SJSA1 (cell line): ENCODE measurements at regions not wholly inside any gene's neighbourhood (a gene's known extent, or its start where the extent isn't known, plus 50 kb on each side); places are given as distances from the start of the nearest gene placed in this dataset.

Experiments
- DNase-seq, 2 experiments: peaks; one replicate each; pipeline ENCODE4 v3.0.0-alpha.2; 2015 to 2020; ENCODE audit warnings: low spot score in 2 of 2, low read depth in 1 of 2
- H3K27ac ChIP-seq: fragments of 250-450 bp; sonication (Bioruptor Pico); 2 replicates; pipeline ENCODE4 v1.5.1; 2020; ENCODE audit warnings: mild to moderate bottlenecking, moderate library complexity
- H3K27me3 ChIP-seq: fragments of 250-450 bp; sonication (Bioruptor Pico); replicated peaks from 2 replicates; pipeline ENCODE4 v1.5.1; 2020; ENCODE audit warnings: mild to moderate bottlenecking, moderate library complexity
- H3K36me3 ChIP-seq: fragments of 250-450 bp; sonication (Bioruptor Pico); 2 replicates; pipeline ENCODE4 v1.5.1; 2020; ENCODE audit warnings: mild to moderate bottlenecking
- H3K4me1 ChIP-seq: fragments of 250-450 bp; sonication (Bioruptor Pico); replicated peaks from 2 replicates; pipeline ENCODE4 v1.6.1; 2021; ENCODE audit warnings: mild to moderate bottlenecking
- H3K4me3 ChIP-seq: fragments of 250-450 bp; sonication (Bioruptor Pico); 2 replicates; pipeline ENCODE4 v1.5.1; 2020; ENCODE audit warnings: mild to moderate bottlenecking
- H3K9me3 ChIP-seq: fragments of 250-450 bp; sonication (Bioruptor Pico); replicated peaks from 2 replicates; pipeline ENCODE4 v1.5.1; 2020; ENCODE audit warnings: mild to moderate bottlenecking

- Histone ChIP-seq H3K36me3 (no peaks in the 10 kb centered on the region), H3K27ac (no peak overlapping the region), H3K4me1 (peaks cover 36% of the 10 kb centered on the region), H3K4me3 (no peak overlapping the region), H3K27me3 (no peaks in the 10 kb centered on the region), H3K9me3 (no peaks in the 10 kb centered on the region)
- peak in 1 of 2 experiments; percentile 18 for DNase-seq
Measured at GRCh38 chr21:35252831-35253230, 203.7 kb upstream of the RUNX1 start.

- H3K4me3 ChIP-seq = no peak overlapping the region
- no peaks in the 10 kb centered on the region for H3K9me3 ChIP-seq
- H3K36me3 ChIP-seq = no peaks in the 10 kb centered on the region
- H3K27me3 ChIP-seq = no peaks in the 10 kb centered on the region
- DNase-seq = no peak
- H3K27ac ChIP-seq = no peak overlapping the region
- peaks cover 9% of the 10 kb centered on the region; the same call in 1 of the 2 replicates for H3K4me1 ChIP-seq
Measured at GRCh38 chr21:35249636-35250035, 200.5 kb upstream of the RUNX1 start.

- Histone ChIP-seq H3K4me3 (no peak overlapping the region), H3K4me1 (no peaks in the 10 kb centered on the region), H3K36me3 (no peaks in the 10 kb centered on the region), H3K9me3 (no peaks in the 10 kb centered on the region), H3K27me3 (no peaks in the 10 kb centered on the region), H3K27ac (no peak overlapping the region)
- no peak for DNase-seq
Measured at GRCh38 chr21:35245879-35246278, 196.8 kb upstream of the RUNX1 start.

GRCh38 chr21:35244514-35244913, 195.4 kb upstream of the RUNX1 start:
- Histone ChIP-seq H3K4me3 (no peak overlapping the region), H3K27me3 (no peaks in the 10 kb centered on the region), H3K36me3 (no peaks in the 10 kb centered on the region), H3K4me1 (no peaks in the 10 kb centered on the region), H3K27ac (no peak overlapping the region), H3K9me3 (no peaks in the 10 kb centered on the region)
- DNase-seq = no peak

GRCh38 chr21:35243171-35243570, 194.1 kb upstream of the RUNX1 start:
- no peaks in the 10 kb centered on the region for H3K9me3 ChIP-seq
- H3K4me1 ChIP-seq = no peaks in the 10 kb centered on the region
- no peak overlapping the region for H3K4me3 ChIP-seq
- H3K36me3 ChIP-seq = no peaks in the 10 kb centered on the region
- H3K27me3 ChIP-seq = no peaks in the 10 kb centered on the region
- H3K27ac ChIP-seq = no peak overlapping the region
- no peak for DNase-seq

- Histone ChIP-seq H3K27ac (no peak overlapping the region), H3K4me3 (no peak overlapping the region), H3K9me3 (no peaks in the 10 kb centered on the region), H3K4me1 (no peaks in the 10 kb centered on the region), H3K27me3 (no peaks in the 10 kb centered on the region), H3K36me3 (no peaks in the 10 kb centered on the region)
- DNase-seq = no peak
Measured at GRCh38 chr21:35239811-35240219, 190.7 kb upstream of the RUNX1 start.

GRCh38 chr21:35238119-35238518, 189.0 kb upstream of the RUNX1 start:
- no peaks in the 10 kb centered on the region for H3K27me3 ChIP-seq
- no peak for DNase-seq
- H3K4me1 ChIP-seq = no peaks in the 10 kb centered on the region
- H3K9me3 ChIP-seq = no peaks in the 10 kb centered on the region
- H3K4me3 ChIP-seq = no peak overlapping the region
- no peak overlapping the region for H3K27ac ChIP-seq
- no peaks in the 10 kb centered on the region for H3K36me3 ChIP-seq

- Histone ChIP-seq H3K27ac (no peak overlapping the region), H3K9me3 (no peaks in the 10 kb centered on the region), H3K4me1 (peaks cover 8% of the 10 kb centered on the region), H3K27me3 (no peaks in the 10 kb centered on the region), H3K36me3 (no peaks in the 10 kb centered on the region), H3K4me3 (no peak overlapping the region)
- DNase-seq = no peak
Measured at GRCh38 chr21:35237287-35237686, 188.2 kb upstream of the RUNX1 start.

- Histone ChIP-seq H3K9me3 (no peaks in the 10 kb centered on the region), H3K4me1 (peaks cover 14% of the 10 kb centered on the region), H3K4me3 (no peak overlapping the region), H3K27me3 (no peaks in the 10 kb centered on the region), H3K27ac (no peak overlapping the region), H3K36me3 (no peaks in the 10 kb centered on the region)
- no peak for DNase-seq
Measured at GRCh38 chr21:35236090-35236489, 187.0 kb upstream of the RUNX1 start.

GRCh38 chr21:35234725-35235124, 185.6 kb upstream of the RUNX1 start:
- DNase-seq = no peak
- H3K36me3 ChIP-seq = no peaks in the 10 kb centered on the region
- no peaks in the 10 kb centered on the region for H3K27me3 ChIP-seq
- H3K9me3 ChIP-seq = no peaks in the 10 kb centered on the region
- H3K4me3 ChIP-seq = no peak overlapping the region
- peaks cover 14% of the 10 kb centered on the region for H3K4me1 ChIP-seq
- no peak overlapping the region for H3K27ac ChIP-seq

GRCh38 chr21:35233756-35234155, 184.7 kb upstream of the RUNX1 start:
- Histone ChIP-seq H3K9me3 (no peaks in the 10 kb centered on the region), H3K27me3 (no peaks in the 10 kb centered on the region), H3K4me3 (no peak overlapping the region), H3K27ac (no peak overlapping the region), H3K36me3 (no peaks in the 10 kb centered on the region), H3K4me1 (peaks cover 21% of the 10 kb centered on the region)
- no peak for DNase-seq

- Histone ChIP-seq H3K4me3 (no peak overlapping the region), H3K4me1 (peaks cover 21% of the 10 kb centered on the region), H3K27me3 (no peaks in the 10 kb centered on the region), H3K36me3 (no peaks in the 10 kb centered on the region), H3K9me3 (no peaks in the 10 kb centered on the region), H3K27ac (peak overlapping the region; percentile 42)
- peak; percentile 67 to 78 for DNase-seq
Measured at GRCh38 chr21:35232545-35233176, 183.6 kb upstream of the RUNX1 start.

- Histone ChIP-seq H3K36me3 (no peaks in the 10 kb centered on the region), H3K4me3 (no peak overlapping the region), H3K9me3 (no peaks in the 10 kb centered on the region), H3K27ac (no peak overlapping the region), H3K27me3 (no peaks in the 10 kb centered on the region), H3K4me1 (peaks cover 25% of the 10 kb centered on the region)
- peak in 1 of 2 experiments; percentile 8 for DNase-seq
Measured at GRCh38 chr21:35231090-35231489, 182.0 kb upstream of the RUNX1 start.

- DNase-seq = no peak
- Histone ChIP-seq H3K9me3 (no peaks in the 10 kb centered on the region), H3K27me3 (no peaks in the 10 kb centered on the region), H3K36me3 (no peaks in the 10 kb centered on the region), H3K4me1 (peaks cover 25% of the 10 kb centered on the region), H3K27ac (no peak overlapping the region), H3K4me3 (no peak overlapping the region)
Measured at GRCh38 chr21:35229290-35229689, 180.2 kb upstream of the RUNX1 start.

GRCh38 chr21:35227786-35228185, 178.7 kb upstream of the RUNX1 start:
- Histone ChIP-seq H3K4me1 (peaks cover 22% of the 10 kb centered on the region), H3K27me3 (no peaks in the 10 kb centered on the region), H3K36me3 (no peaks in the 10 kb centered on the region), H3K27ac (no peak overlapping the region), H3K9me3 (no peaks in the 10 kb centered on the region), H3K4me3 (no peak overlapping the region)
- DNase-seq = no peak
